Neural progenitor cell (in vitro differentiated cells): ENCODE measurements at regions not wholly inside any gene's neighbourhood (a gene's known extent, or its start where the extent isn't known, plus 50 kb on each side); places are given as distances from the start of the nearest gene placed in this dataset.

Experiments used
- CTCF ChIP-seq: fragments of 200-600 bp; sonication (generic); IDR thresholded peaks from 2 replicates; pipeline ENCODE4 v1.5.1; 2017; ENCODE audit warnings: antibody characterized with exemption, mild to moderate bottlenecking
- EZH2 ChIP-seq: fragments of 200-600 bp; sonication (generic); IDR thresholded peaks from 2 replicates; pipeline ENCODE4 v1.6.1; 2017; ENCODE audit warnings: antibody characterized with exemption, mild to moderate bottlenecking, moderate library complexity
- EZH2phosphoT487 ChIP-seq: fragments of 200-600 bp; sonication (generic); IDR thresholded peaks from 2 replicates; pipeline ENCODE4 v1.6.1; 2017; ENCODE audit warnings: antibody characterized with exemption

GRCh38 chrX:30981968-30982367, 89.9 kb downstream of the FTHL17 start:
- TF ChIP-seq CTCF (no peak), EZH2phosphoT487 (no peak), EZH2 (no peak)
